ENCODE measurements at regions not wholly inside any gene's neighbourhood (a gene's known extent, or its start where the extent isn't known, plus 50 kb on each side); places are given as distances from the start of the nearest gene placed in this dataset.

- TF ChIP-seq, protein P1, sequence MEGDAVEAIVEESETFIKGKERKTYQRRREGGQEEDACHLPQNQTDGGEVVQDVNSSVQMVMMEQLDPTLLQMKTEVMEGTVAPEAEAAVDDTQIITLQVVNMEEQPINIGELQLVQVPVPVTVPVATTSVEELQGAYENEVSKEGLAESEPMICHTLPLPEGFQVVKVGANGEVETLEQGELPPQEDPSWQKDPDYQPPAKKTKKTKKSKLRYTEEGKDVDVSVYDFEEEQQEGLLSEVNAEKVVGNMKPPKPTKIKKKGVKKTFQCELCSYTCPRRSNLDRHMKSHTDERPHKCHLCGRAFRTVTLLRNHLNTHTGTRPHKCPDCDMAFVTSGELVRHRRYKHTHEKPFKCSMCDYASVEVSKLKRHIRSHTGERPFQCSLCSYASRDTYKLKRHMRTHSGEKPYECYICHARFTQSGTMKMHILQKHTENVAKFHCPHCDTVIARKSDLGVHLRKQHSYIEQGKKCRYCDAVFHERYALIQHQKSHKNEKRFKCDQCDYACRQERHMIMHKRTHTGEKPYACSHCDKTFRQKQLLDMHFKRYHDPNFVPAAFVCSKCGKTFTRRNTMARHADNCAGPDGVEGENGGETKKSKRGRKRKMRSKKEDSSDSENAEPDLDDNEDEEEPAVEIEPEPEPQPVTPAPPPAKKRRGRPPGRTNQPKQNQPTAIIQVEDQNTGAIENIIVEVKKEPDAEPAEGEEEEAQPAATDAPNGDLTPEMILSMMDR (conservative IDR thresholded peaks at IDR 0.05) = no peak
- H3K27ac ChIP-seq = no peak overlapping the region
Observed at GRCh38 chr18:38635709-38636430, 1070.3 kb upstream of the CELF4 start.

DNA sequence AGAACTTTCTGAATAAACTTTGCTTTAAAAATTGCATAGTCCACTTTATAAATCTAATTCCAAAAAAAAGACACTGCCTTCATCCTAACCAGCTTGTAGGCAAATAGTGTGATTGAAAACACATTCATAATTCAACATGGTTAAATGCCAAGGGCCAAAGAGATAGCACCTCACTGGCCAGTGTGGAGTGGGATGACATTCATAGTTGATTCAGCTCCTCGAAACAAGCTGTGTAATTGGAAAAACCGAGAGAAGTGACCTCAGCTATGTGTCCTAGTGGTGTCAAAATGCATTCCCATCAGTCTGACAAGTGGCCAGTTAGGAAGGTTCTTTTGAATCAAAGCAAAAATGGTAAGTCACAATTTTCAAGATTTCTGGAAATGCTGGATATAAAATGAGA is 1068.5 kb upstream of the CELF4 start:
- no peak overlapping the region for H3K27ac ChIP-seq
- TF ChIP-seq, protein P1 (conservative IDR thresholded peaks at IDR 0.05) = no peak

- no peak overlapping the region for H3K27ac ChIP-seq
- TF ChIP-seq, protein P1 (conservative IDR thresholded peaks at IDR 0.05) = no peak
Observed at GRCh38 chr18:38633333-38633732, 1067.7 kb upstream of the CELF4 start.

- H3K27ac ChIP-seq = no peak overlapping the region
Observed at GRCh38 chr18:38619129-38619528, 1053.5 kb upstream of the CELF4 start.

DNA sequence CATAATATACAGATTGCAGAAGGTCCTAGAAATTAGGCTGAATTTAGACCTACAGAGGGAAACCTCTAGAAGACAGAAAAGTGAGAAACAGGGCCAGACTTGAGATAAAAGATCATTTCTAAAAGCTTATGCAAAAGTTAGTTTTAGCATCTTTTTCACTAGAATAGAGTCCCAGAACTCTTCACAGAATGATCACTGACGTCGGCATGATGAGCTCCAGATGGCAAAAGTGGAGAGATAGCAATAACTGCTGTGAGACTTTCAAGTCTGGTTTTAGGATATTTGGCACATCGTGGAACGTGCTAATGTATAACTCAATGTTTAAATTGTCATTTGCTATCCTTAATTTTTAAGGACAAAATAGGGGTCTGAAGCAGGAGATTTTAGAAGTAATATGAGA is 1050.7 kb upstream of the CELF4 start:
- H3K27ac ChIP-seq = no peak overlapping the region
- TF ChIP-seq, protein P1 (conservative IDR thresholded peaks at IDR 0.05) = no peak

More at GRCh38 chr18:38619129-38619528, 1053.5 kb upstream of the CELF4 start:
- TF ChIP-seq, protein P1 (conservative IDR thresholded peaks at IDR 0.05) = no peak

DNA sequence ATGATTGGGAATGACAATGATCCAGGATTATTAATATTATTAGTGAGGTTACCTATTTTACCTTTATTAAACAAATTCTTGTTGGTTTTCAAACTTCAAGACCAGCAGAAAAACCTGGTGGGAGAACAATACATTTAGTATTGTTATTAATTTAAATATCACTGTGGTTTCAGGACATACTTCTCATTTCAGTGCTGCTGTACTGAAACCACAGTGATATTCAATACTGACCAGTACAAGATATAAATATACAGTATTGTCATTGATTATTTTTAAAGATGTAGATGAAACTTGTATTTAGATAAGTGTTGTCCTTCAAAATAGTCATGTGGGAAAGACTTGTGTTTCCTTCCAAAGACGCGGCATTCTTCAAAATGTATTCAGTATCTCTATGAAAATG is 1047.3 kb upstream of the CELF4 start:
- H3K27ac ChIP-seq = no peak overlapping the region
- TF ChIP-seq, protein P1 (conservative IDR thresholded peaks at IDR 0.05) = no peak

DNA sequence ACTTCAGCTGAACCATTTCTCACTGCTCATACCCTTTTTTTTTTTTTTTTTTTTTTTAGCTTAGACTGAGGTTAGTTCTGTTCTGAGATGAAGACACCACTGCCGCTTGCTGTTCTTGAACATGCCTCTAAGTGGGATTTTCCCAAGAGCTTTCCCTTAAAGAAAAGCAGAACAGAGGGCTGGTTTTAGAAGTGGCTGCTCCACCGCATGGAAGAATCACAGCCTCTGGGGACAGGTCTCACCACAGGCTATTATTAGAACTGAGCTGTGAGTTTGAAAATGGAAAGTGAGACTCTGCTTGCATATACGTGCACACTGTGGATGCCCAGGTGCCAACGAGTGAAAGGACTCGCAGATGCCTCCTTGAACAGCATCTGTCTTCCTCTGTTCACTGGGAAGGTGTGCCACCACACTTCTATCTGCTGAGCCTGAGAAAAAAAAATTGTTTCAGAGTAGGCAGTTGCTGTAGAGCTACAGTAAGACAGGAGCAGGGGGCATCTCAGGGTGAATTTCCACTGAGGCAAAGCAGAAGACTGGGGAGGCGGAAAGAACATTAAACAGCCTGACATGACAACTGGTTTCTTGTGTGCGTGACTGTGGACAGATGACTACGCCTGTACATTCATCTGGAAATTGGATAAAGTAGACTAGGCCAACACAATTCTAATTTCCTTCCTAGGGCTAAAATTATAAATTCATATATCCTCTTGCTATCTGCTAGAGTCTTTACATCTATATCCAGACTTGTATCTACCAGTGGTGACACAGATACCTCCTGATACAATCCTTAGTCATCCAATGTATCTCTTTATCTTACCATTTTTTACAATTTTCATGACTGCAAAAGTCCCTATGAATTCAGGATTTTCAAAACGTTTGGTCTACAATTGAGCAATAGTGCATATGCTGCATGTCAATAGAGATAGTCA is 1045.7 kb upstream of the CELF4 start:
- no peak overlapping the region for H3K27ac ChIP-seq
- TF ChIP-seq, protein P1 (conservative IDR thresholded peaks at IDR 0.05) = no peak

Data from VCaP (cell line).